PC-9 (cell line): ENCODE measurements at regions not wholly inside any gene's neighbourhood (a gene's known extent, or its start where the extent isn't known, plus 50 kb on each side); places are given as distances from the start of the nearest gene placed in this dataset.

Experiments used
- BruUV-seq: library from RNA; stranded (reverse); fragments of 400-500 nt; replicated peaks from 2 replicates; lab custom pipeline; 2021; lab: Mats Ljungman, UMichigan
- CTCF ChIA-PET: fragments of 300-600 bp; sonication (Branson Sonifier 250); formaldehyde crosslinking; loops from one replicate; lab custom pipeline; 2022; ENCODE audit warnings: antibody characterized with exemption; lab: Charles Lee
- POLR2A ChIA-PET: fragments of 300-600 bp; sonication (Branson Sonifier 250); formaldehyde crosslinking; loops from one replicate; lab custom pipeline; 2022; ENCODE audit warnings: antibody characterized with exemption; ENCODE audit not compliant: unreplicated experiment; lab: Charles Lee
- DNase-seq, 2 experiments: peaks; one replicate each; pipeline versions ENCODE4 v3.0.0 to v3.0.0-alpha.2; 2015 to 2022; ENCODE audit warnings: mixed read lengths in 1 of 2
- H2AFZ ChIP-seq: fragments of 200-600 bp; sonication (generic); 2 replicates; pipeline ENCODE4 v1.8.1; 2017; ENCODE audit warnings: antibody characterized with exemption
- H3F3A ChIP-seq: fragments of 200-600 bp; sonication (generic); 2 replicates; pipeline ENCODE4 v1.8.1; 2017; ENCODE audit warnings: antibody characterized with exemption, mild to moderate bottlenecking, low read depth; ENCODE audit not compliant: insufficient read depth
- H3K27ac ChIP-seq: fragments of 200-600 bp; sonication (generic); 2 replicates; pipeline ENCODE4 v1.6.1; 2016; ENCODE audit warnings: mixed run types
- H3K27me3 ChIP-seq: fragments of 200-600 bp; sonication (generic); 2 replicates; pipeline ENCODE4 v1.6.1; 2016; ENCODE audit warnings: low read depth, mixed run types; ENCODE audit not compliant: insufficient read depth
- H3K36me3 ChIP-seq: fragments of 200-600 bp; sonication (generic); 2 replicates; pipeline ENCODE4 v1.6.1; 2016; ENCODE audit warnings: low read depth, mixed run types
- H3K4me1 ChIP-seq: fragments of 200-600 bp; sonication (generic); replicated peaks from 2 replicates; pipeline ENCODE4 v1.6.1; 2016; ENCODE audit warnings: mixed run types; ENCODE audit not compliant: insufficient read depth
- H3K4me2 ChIP-seq: fragments of 200-600 bp; sonication (generic); 2 replicates; pipeline ENCODE4 v1.6.1; 2017; ENCODE audit warnings: mixed run types
- H3K4me3 ChIP-seq: fragments of 200-600 bp; sonication (generic); 2 replicates; pipeline ENCODE4 v1.6.1; 2016; ENCODE audit warnings: mixed run types
- H3K79me2 ChIP-seq: fragments of 200-600 bp; sonication (generic); 2 replicates; pipeline ENCODE4 v1.6.1; 2017; ENCODE audit warnings: low read depth, mixed run types
- H3K9me2 ChIP-seq: fragments of 200-600 bp; sonication (generic); 2 replicates; pipeline ENCODE4 v1.8.1; 2017; ENCODE audit warnings: mild to moderate bottlenecking; ENCODE audit not compliant: insufficient read depth
- H3K9me3 ChIP-seq: fragments of 200-600 bp; sonication (generic); 2 replicates; pipeline ENCODE4 v1.8.1; 2016; ENCODE audit warnings: low read depth; ENCODE audit not compliant: insufficient read depth
- H4K20me1 ChIP-seq: fragments of 200-600 bp; sonication (generic); 2 replicates; pipeline ENCODE4 v1.8.1; 2017; ENCODE audit not compliant: insufficient read depth
- EZH2 ChIP-seq: fragments of 200-600 bp; sonication (generic); IDR thresholded peaks from 2 replicates; pipeline ENCODE4 v1.8.0; 2017; ENCODE audit warnings: antibody characterized with exemption, low read depth
- intact Hi-C: fragments of 100-400 bp; cut with micrococcal nuclease; formaldehyde crosslinking; loops from one replicate; pipeline ENCODE4 v1.10.0; 2022; ENCODE audit not compliant: unreplicated experiment
- TF ChIP-seq, protein P1 (sequence below): fragments of 200-600 bp; sonication (generic); conservative IDR thresholded peaks from 2 replicates; pipeline ENCODE4 v1.6.1; 2017; ENCODE audit warnings: mixed run types, antibody characterized with exemption, mild to moderate bottlenecking, moderate library complexity

DNA sequence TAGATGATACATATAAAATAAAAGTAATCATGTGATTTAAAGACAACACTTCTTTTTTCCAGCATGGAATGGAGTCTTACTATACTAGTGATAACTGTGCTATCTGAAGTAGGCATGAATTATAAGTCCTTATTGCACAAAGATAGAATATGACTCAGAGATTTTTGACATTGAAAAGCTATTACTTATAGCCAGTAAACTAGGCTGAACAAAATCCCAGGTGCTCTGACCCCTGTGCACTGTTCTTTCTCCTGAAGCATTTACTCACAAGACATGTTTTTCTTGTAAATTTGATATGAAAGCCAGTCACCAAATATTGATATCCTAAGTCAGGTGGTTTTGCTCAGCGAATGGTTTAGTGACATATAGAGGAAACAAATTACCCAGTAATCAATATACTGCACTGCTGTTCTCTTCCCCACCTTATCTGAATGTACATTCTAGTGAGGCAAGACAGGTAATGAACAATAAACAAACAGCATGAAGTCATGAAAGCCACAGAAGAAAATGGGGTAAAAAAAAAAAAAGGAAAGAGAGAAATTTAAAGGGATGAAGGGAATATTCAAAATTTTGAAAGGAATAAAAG lies 1567.0 kb upstream of the SPRY2 start:
- POLR2A ChIA-PET = no interaction called here
- Histone ChIP-seq H3K27me3 (no peaks in the 10 kb centered on the region), H4K20me1 (no peaks in the 10 kb centered on the region), H2AFZ (no peak overlapping the region), H3K79me2 (no peaks in the 10 kb centered on the region), H3F3A (no peaks in the 10 kb centered on the region), H3K9me2 (no peaks in the 10 kb centered on the region), H3K4me3 (no peak overlapping the region), H3K4me2 (no peak overlapping the region), H3K27ac (no peak overlapping the region), H3K9me3 (no peaks in the 10 kb centered on the region), H3K36me3 (no peaks in the 10 kb centered on the region), H3K4me1 (no peaks in the 10 kb centered on the region)
- CTCF ChIA-PET = no interaction called here
- no peak for DNase-seq
- BruUV-seq = no TSS peak
- intact Hi-C loops = no loop called here
- no peak for TF ChIP-seq EZH2
- TF ChIP-seq, protein P1, sequence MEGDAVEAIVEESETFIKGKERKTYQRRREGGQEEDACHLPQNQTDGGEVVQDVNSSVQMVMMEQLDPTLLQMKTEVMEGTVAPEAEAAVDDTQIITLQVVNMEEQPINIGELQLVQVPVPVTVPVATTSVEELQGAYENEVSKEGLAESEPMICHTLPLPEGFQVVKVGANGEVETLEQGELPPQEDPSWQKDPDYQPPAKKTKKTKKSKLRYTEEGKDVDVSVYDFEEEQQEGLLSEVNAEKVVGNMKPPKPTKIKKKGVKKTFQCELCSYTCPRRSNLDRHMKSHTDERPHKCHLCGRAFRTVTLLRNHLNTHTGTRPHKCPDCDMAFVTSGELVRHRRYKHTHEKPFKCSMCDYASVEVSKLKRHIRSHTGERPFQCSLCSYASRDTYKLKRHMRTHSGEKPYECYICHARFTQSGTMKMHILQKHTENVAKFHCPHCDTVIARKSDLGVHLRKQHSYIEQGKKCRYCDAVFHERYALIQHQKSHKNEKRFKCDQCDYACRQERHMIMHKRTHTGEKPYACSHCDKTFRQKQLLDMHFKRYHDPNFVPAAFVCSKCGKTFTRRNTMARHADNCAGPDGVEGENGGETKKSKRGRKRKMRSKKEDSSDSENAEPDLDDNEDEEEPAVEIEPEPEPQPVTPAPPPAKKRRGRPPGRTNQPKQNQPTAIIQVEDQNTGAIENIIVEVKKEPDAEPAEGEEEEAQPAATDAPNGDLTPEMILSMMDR = no peak

DNA sequence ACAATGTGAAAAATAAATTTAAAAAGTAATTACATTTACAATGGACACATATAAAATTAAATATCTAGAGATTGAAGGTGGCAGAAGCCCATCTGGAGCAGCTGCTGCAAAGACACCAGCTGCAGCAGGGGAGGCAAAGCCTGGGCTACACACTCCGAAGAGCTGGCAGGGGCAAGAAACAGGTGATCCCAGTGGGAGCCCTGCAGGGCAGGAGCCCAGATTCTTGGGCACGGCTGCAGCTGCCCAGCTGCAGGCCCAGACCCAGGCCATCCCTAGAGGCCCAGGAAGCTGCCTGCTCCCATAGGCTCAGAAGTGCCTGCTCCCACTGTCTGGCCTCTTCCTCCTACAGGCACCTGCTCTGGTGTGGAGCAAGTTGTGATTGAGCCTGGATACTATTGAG lies 1547.9 kb upstream of the SPRY2 start:
- Histone ChIP-seq H3K9me3 (no peaks in the 10 kb centered on the region), H3K27ac (no peak overlapping the region), H3K4me2 (no peak overlapping the region), H3K4me3 (no peak overlapping the region), H2AFZ (no peak overlapping the region), H3K36me3 (no peaks in the 10 kb centered on the region), H3K4me1 (no peaks in the 10 kb centered on the region), H3K79me2 (no peaks in the 10 kb centered on the region), H4K20me1 (no peaks in the 10 kb centered on the region), H3K9me2 (no peaks in the 10 kb centered on the region), H3F3A (no peaks in the 10 kb centered on the region), H3K27me3 (no peaks in the 10 kb centered on the region)
- BruUV-seq = no TSS peak
- CTCF ChIA-PET = no interaction called here
- POLR2A ChIA-PET = no interaction called here
- TF ChIP-seq EZH2 = no peak
- TF ChIP-seq, protein P1 = no peak
- intact Hi-C loops = no loop called here
- no peak for DNase-seq

DNA sequence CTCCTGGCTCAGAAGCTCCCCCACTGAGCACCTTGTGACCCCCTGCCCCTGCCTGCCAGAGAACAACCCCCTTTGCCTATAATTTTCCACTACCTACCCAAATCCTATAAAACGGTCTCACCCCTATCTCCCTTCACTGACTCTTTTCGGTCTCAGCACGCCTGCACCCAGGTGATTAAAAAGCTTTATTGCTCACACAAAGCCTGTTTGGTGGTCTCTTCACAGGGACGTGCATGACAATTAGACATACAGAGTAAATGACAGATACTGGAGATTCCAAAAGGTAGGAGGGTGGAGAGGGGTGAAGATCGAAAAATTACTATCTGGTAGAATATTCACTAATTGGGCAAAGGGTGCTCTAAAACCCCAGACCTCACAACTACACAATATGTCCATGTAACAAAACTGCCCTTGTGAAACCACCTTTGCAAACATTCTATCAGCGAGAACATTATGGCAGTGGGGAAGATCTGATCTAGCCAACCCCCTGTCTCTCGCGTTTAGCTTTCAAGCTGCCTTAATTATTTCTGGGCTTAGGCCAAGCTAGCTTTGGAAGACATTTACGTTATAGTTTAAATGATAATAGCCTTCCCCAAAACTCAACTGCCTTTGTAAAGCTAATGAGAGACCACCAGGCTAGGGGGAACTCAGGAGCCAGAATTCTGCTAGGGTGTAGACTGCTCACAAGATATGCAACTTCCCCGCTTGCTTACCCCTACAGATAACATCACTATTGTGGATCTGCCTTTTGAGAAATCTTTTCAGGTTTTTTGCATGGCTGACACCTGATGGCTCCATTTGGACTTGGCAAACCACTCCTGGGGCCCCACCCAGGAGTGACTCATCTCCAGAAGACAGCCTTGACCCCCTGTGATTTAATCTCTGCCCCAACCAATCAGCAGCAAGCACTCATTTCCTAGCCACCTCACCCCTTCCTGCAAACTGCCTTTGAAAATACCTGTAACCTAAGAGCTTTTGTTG lies 1534.0 kb upstream of the SPRY2 start:
- Histone ChIP-seq H3K4me1 (no peaks in the 10 kb centered on the region), H2AFZ (no peak overlapping the region), H4K20me1 (no peaks in the 10 kb centered on the region), H3K79me2 (no peaks in the 10 kb centered on the region), H3K9me2 (no peaks in the 10 kb centered on the region), H3K36me3 (no peaks in the 10 kb centered on the region), H3K9me3 (no peaks in the 10 kb centered on the region), H3K27me3 (no peaks in the 10 kb centered on the region), H3K27ac (no peak overlapping the region), H3K4me3 (no peak overlapping the region), H3K4me2 (no peak overlapping the region), H3F3A (no peaks in the 10 kb centered on the region)
- intact Hi-C loops = no loop called here
- DNase-seq = peak in 1 of 2 experiments; percentile 16
- ChIA-PET POLR2A (no interaction called here), CTCF (interaction anchor here (0.6 kb wide), 1 partner anchor 345 kb away, joined by 3 read pairs; no protein-coding TSS in a partner anchor)
- BruUV-seq = no TSS peak
- no peak for TF ChIP-seq EZH2
- TF ChIP-seq, protein P1 = no peak
